OCI-LY7 (cell line): ENCODE measurements at regions not wholly inside any gene's neighbourhood (a gene's known extent, or its start where the extent isn't known, plus 50 kb on each side); places are given as distances from the start of the nearest gene placed in this dataset.
"Not testable (repeated sequence)": the region's sequence is repeated elsewhere in the genome, so short reads cannot be mapped to it uniquely, and the experiment has no call there.

ENCODE experiments used
- BruUV-seq: library from RNA; stranded (reverse); fragments of 400-500 nt; replicated peaks from 2 replicates; lab custom pipeline; 2021; lab: Mats Ljungman, UMichigan
- CTCF ChIA-PET: fragments of 300-600 bp; sonication (Branson Sonifier 250); formaldehyde crosslinking; loops from one replicate; lab custom pipeline; 2022; ENCODE audit warnings: antibody characterized with exemption; ENCODE audit not compliant: unreplicated experiment; lab: Charles Lee
- POLR2A ChIA-PET: fragments of 300-600 bp; sonication (Branson Sonifier 250); formaldehyde crosslinking; loops from one replicate; lab custom pipeline; 2022; ENCODE audit warnings: antibody characterized with exemption; lab: Charles Lee
- DNase-seq: peaks from one replicate; pipeline ENCODE4 v3.0.0-alpha.2; 2015; ENCODE audit warnings: low spot score
- H2AFZ ChIP-seq: fragments of 200-600 bp; sonication (generic), shearing (Covaris generic); 2 replicates; pipeline ENCODE4 v1.6.1; 2014; ENCODE audit warnings: mild to moderate bottlenecking, antibody characterized with exemption, low read length, moderate library complexity
- H3K27ac ChIP-seq: fragments of 200-600 bp; sonication (generic); 2 replicates; pipeline ENCODE4 v1.5.1; 2014; ENCODE audit warnings: mixed run types, low read depth, mild to moderate bottlenecking, moderate library complexity, low read length, inconsistent platforms; ENCODE audit not compliant: poor library complexity, severe bottlenecking
- H3K36me3 ChIP-seq: fragments of 200-600 bp; sonication (generic); 2 replicates; pipeline ENCODE4 v1.6.1; 2014; ENCODE audit warnings: mild to moderate bottlenecking, antibody characterized with exemption, low read length, moderate library complexity, mixed read lengths; ENCODE audit not compliant: insufficient read depth
- H3K4me1 ChIP-seq: fragments of 200-600 bp; sonication (generic); 2 replicates; pipeline ENCODE4 v1.5.1; 2014; ENCODE audit warnings: mild to moderate bottlenecking, low read length; ENCODE audit not compliant: insufficient read depth, poor library complexity, severe bottlenecking
- H3K4me2 ChIP-seq: fragments of 200-600 bp; sonication (generic); 2 replicates; pipeline ENCODE4 v1.6.1; 2014; ENCODE audit warnings: mild to moderate bottlenecking, low read length
- H3K4me3 ChIP-seq: fragments of 200-600 bp; sonication (generic); 2 replicates; pipeline ENCODE4 v1.5.1; 2014; ENCODE audit warnings: mild to moderate bottlenecking, low read depth, low read length; ENCODE audit not compliant: poor library complexity, severe bottlenecking
- H3K79me2 ChIP-seq: fragments of 200-600 bp; sonication (generic); 2 replicates; pipeline ENCODE4 v1.6.1; 2016; ENCODE audit warnings: low read depth, mild to moderate bottlenecking, low read length, moderate library complexity, mixed read lengths; ENCODE audit not compliant: insufficient read depth
- H3K9me2 ChIP-seq: fragments of 200-600 bp; sonication (generic); 2 replicates; pipeline ENCODE4 v1.6.1; 2016; ENCODE audit warnings: mild to moderate bottlenecking, low read length, mixed read lengths; ENCODE audit not compliant: insufficient read depth
- H3K9me3 ChIP-seq: fragments of 200-600 bp; sonication (generic); 2 replicates; pipeline ENCODE4 v1.6.1; 2014; ENCODE audit warnings: mild to moderate bottlenecking, mixed run types, low read length, mixed read lengths
- H4K20me1 ChIP-seq: fragments of 200-600 bp; sonication (generic); 2 replicates; pipeline ENCODE4 v1.6.1; 2014; ENCODE audit warnings: mild to moderate bottlenecking, antibody characterized with exemption, low read length, moderate library complexity, mixed read lengths; ENCODE audit not compliant: insufficient read depth
- EZH2phosphoT487 ChIP-seq: fragments of 200-600 bp; sonication (generic); IDR thresholded peaks from 2 replicates; pipeline ENCODE4 v1.6.1; 2018; ENCODE audit warnings: low read depth, borderline replicate concordance, mild to moderate bottlenecking, mixed run types, antibody characterized with exemption, low read length, moderate library complexity, mixed read lengths
- intact Hi-C: fragments of 100-400 bp; cut with micrococcal nuclease; formaldehyde crosslinking; loops from one replicate; pipeline ENCODE4 v1.10.0; 2022; ENCODE audit not compliant: unreplicated experiment
- TF ChIP-seq, protein P1 (sequence below): fragments of 200-600 bp; sonication (generic); conservative IDR thresholded peaks from 2 replicates; pipeline ENCODE4 v1.5.1; 2014; ENCODE audit warnings: mild to moderate bottlenecking, antibody characterized with exemption, low read length, moderate library complexity, mixed read lengths

- Histone ChIP-seq H3K4me2 (no peak overlapping the region), H3K27ac (no peak overlapping the region), H3K4me3 (no peak overlapping the region), H2AFZ (no peak overlapping the region), H3K9me2 (no peaks in the 10 kb centered on the region), H3K79me2 (no peaks in the 10 kb centered on the region), H3K9me3 (no peaks in the 10 kb centered on the region), H3K36me3 (no peaks in the 10 kb centered on the region), H4K20me1 (no peaks in the 10 kb centered on the region), H3K4me1 (no peaks in the 10 kb centered on the region)
- no peak for TF ChIP-seq EZH2phosphoT487
- TF ChIP-seq, protein P1, sequence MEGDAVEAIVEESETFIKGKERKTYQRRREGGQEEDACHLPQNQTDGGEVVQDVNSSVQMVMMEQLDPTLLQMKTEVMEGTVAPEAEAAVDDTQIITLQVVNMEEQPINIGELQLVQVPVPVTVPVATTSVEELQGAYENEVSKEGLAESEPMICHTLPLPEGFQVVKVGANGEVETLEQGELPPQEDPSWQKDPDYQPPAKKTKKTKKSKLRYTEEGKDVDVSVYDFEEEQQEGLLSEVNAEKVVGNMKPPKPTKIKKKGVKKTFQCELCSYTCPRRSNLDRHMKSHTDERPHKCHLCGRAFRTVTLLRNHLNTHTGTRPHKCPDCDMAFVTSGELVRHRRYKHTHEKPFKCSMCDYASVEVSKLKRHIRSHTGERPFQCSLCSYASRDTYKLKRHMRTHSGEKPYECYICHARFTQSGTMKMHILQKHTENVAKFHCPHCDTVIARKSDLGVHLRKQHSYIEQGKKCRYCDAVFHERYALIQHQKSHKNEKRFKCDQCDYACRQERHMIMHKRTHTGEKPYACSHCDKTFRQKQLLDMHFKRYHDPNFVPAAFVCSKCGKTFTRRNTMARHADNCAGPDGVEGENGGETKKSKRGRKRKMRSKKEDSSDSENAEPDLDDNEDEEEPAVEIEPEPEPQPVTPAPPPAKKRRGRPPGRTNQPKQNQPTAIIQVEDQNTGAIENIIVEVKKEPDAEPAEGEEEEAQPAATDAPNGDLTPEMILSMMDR: no peak
- BruUV-seq: no TSS peak
- intact Hi-C loops: no loop called here
- DNase-seq: no peak
- ChIA-PET POLR2A (no interaction called here), CTCF (no interaction called here)
These were observed 761.5 kb upstream of the SOX11 start for GRCh38 chr2:4930704-4931103.

- Histone ChIP-seq H3K4me2 (no peak overlapping the region), H2AFZ (no peak overlapping the region), H3K27ac (no peak overlapping the region), H3K79me2 (no peaks in the 10 kb centered on the region), H3K4me3 (no peak overlapping the region), H3K4me1 (no peaks in the 10 kb centered on the region), H3K36me3 (no peaks in the 10 kb centered on the region), H3K9me3 (no peaks in the 10 kb centered on the region), H3K9me2 (no peaks in the 10 kb centered on the region), H4K20me1 (no peaks in the 10 kb centered on the region)
- no peak for TF ChIP-seq EZH2phosphoT487
- TF ChIP-seq, protein P1: no peak
- intact Hi-C loops: no loop called here
- ChIA-PET CTCF (no interaction called here), POLR2A (no interaction called here)
- no peak for DNase-seq
- BruUV-seq: no TSS peak
These were observed 760.3 kb upstream of the SOX11 start for GRCh38 chr2:4931721-4932365.

DNA sequence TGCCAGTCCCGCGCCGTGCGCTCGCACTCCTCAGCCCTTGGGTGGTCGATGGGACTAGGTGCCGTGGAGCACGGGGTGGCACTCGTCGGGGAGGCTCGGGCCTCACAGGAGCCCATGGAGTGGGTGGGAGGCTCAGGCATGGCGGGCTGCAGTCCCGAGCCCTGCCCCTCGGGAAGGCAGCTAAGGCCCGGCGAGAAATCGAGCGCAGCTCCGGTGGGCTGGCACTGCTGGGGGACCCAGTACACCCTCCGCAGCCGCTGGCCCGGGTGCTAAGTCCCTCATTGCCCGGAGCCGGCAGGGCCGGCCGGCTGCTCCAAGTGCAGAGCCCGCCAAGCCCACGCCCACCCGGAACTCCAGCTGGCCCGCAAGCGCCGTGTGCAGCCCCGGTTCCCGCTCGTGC lies 756.9 kb upstream of the SOX11 start:
- H3K9me3 ChIP-seq, H3K79me2 ChIP-seq, H3K9me2 ChIP-seq, H4K20me1 ChIP-seq, POLR2A ChIA-PET, H3K4me2 ChIP-seq, intact Hi-C loops, H2AFZ ChIP-seq, H3K4me3 ChIP-seq, H3K27ac ChIP-seq, CTCF ChIA-PET, H3K4me1 ChIP-seq, BruUV-seq, H3K36me3 ChIP-seq, DNase-seq: not testable (repeated sequence)
